NCI-H82 treated with DMSO at 0.1 percent for 48 hours (cell line): ENCODE measurements at regions not wholly inside any gene's neighbourhood (a gene's known extent, or its start where the extent isn't known, plus 50 kb on each side); places are given as distances from the start of the nearest gene placed in this dataset.
A peak's percentile ranks its signal among the peaks of the same experiment; 100 is the strongest.

Experiments
- DNase-seq: peaks from one replicate; lab custom pipeline; 2025; ENCODE audit not compliant: unreplicated experiment; lab: John Stamatoyannopoulos, UW

DNA sequence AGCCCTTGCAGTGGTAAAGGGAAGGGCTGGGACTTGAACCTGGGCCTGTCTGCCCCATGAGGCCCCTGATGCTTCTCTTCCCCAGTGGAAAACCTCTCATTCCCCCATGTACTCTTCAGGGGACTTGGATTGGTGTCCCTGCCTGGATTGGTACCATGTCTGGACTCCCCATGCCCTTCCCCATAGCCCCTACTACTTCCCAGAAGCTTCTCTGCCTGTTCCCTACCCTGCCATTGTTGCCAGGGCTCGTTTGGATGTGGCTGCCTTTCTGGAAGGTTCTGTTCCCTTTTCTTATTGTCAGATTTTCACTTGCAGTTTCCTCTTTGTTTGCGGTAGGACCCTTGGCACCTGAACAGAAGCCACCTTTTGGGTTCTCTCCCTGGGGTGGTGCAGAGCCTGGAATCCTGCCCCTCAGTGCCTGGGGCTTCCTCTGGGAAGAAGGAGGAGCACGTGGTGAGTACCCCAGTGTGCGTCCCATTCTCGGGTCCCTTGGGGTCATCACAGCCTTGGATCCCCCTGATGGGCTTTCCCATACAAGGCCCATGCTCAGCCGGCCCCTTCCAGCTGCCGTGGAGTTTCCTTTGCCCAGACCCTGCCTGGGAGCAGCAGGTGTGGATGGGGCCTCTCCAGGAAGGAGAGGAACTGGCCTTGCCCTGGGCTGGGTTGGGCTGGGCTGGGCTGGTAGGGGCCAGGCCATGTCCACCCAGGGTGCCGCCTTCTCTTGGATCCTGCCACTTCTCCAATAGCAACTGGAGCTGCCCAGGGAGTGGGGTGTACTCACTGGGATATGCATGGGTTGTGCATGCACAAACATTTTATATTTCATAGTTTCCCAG lies 281.1 kb downstream of the PTPRU start:
- DNase-seq = no peak

- no peak for DNase-seq
Observed at GRCh38 chr1:29516063-29516820, 279.9 kb downstream of the PTPRU start.

DNA sequence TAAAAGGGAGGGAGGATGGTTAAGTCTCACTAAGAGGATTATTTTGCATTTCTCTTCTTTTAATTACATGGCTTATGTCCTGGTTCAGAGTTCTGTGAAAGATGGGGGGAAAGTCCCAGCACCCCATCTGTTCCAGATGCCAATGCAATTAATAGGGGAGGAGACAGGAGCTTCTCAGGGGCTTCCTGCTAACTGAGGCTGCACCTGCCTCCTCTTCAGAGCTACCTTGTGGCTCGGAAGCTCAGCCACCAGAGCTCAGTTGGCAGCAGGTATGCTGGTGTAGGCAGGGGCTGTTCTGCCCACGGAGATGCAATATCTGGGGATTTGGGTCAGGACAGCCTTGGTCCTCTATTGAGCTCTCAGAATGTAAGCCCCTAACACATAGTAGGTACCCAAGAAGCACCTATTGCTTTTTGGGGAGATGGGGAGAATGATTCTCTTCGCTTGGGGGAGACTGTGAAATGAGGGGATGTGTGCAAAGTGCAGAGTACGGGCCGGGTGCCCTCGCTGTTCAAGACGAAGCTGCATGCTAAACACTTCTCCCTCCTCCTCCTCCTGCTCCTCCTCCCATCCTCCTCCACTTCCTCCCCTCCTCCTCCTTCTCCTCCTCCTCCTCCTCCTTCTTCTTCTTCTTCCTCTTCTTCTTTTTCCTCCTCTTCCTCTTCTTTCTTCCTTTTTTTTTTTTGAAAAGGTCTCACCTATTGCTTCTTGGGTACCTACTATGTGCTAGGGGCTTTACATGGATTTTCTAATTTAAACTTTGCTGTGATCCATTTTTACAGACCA lies 279.0 kb downstream of the PTPRU start:
- peak; percentile 94 for DNase-seq

DNA sequence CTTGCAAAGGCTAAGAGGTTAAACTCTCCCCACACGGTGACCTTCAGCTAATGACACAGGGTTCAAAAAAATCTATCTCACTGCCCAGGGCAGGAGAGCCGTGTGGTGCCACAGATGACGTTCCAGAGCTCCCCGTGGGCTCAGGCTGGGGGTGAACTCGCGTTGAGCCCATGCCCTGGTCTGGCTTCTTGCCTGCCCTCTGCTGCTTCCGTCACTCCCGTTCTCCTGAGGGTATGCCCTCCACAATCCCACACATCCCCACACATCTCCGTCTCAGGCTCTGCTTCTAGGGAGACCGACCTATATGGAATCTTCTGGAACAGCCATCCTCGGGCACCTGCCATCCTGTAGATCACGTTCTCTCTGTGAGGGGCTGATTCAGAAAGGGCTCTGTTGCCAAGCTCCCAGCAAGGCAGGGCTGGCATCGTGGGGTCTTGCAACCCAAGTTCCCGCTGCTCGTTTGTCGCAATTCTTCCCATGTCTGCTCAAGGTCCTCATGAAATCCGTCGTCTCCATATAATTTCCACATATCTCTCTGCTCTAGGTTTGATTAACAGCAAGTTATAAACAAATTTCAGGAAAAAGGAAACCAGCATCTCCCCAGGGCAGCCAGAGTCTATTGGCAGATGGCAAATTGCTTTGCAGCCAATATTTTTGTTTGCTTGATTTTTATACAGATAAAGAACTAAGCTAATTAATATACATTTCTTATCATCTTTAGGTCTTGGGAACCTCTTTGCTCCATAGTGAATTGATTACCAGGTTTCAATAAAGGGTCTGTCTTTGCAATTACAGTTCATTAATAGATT lies 278.2 kb downstream of the PTPRU start:
- no peak for DNase-seq

- peak; percentile 90 for DNase-seq
Observed at GRCh38 chr1:29513357-29513756, 277.0 kb downstream of the PTPRU start.

- no peak for DNase-seq
Observed at GRCh38 chr1:29511436-29511835, 275.1 kb downstream of the PTPRU start.

GRCh38 chr1:29508458-29509107 lies 272.3 kb downstream of the PTPRU start:
- DNase-seq = no peak

DNA sequence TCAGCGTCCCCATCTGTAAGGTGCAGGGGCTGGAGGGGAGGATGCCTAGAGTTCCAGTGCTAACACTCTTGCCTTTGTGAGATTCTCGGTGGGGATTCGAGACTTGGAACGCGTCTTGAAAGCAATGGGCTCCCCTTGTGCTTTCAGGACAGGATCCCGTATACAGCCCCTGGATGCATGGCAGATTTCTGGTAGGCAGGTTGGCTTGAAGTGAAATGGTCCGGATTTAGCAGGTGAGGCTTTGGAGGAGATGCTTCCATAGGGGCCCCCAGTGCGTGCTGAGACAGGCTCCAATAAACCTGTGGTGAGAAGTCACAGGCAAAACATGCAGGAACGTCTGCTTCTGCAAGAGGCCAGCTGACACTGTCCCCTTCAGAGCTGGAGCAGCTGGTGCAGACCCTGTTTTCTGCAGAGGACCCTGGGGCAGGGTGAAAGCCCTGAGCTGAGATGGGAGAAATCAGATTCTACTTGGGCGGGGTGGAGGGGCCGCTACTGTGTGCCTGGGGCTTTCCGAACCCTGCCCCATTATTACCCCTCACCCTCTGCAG lies 270.4 kb downstream of the PTPRU start:
- DNase-seq = no peak

DNA sequence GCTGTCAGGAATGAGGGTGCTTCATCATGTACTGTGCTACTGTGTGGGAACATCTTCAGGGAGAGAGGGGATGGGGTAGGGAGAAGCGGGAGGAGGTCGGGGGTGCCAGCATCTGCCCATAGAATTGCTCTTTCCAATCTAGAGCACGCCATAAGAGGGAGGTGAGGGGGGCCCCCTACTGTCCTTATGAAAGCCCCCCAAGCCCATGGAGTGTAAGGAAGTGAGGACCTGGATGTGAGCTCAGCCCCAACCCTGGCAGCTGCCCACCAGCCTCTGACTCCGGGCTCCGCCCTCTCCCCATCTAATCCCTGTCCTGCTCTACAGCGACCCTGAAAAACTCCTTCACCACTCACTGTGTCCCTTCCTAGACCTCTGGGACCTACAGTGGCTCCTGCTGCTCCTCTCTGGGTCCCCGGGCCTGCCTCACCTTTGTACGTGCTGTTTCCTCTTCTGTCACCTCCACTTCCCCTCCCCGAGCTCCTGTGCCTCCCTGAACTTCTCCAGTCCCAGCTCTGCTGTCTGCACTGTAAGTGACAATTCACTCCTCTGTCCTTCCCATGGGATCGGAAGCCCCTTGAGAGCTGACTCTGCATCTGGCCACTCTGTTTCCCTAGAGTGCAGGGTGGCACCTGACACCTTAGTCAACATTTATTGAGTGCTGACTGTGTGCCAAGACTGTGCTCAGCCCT lies 269.4 kb downstream of the PTPRU start:
- DNase-seq = no peak

DNA sequence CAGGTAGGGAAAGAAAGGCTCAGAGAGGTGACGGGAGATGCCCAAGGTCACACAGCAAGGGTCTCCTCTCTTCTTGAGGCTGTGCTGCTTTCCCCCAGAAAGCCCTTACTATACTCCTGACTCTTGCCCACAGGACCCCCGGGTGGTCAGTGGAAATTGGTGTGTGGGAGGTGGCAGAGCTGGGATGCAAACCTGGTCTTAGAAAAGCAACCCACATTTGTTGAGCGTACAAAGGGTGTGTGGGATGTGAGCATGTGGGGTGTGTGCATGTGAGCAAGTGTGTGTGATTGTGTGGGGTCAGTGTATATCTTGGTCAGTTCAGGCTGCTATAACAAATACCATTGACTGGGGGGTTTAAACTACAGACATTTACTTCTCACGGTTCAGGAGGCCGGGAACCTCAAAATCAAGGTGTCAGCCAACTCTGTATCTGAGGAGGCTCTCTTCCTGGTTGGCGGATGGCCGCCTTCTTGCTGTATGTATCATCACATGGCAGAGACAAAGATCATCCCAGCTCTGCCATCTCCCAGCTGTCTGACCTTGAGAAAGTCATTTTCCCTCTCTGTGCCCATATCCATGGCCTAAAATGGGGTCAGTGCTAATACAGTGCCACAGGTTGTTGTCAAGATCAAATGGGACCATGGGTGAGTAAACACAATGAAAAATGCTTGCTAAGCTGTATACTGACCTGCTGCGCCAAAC lies 268.5 kb downstream of the PTPRU start:
- DNase-seq = no peak

- DNase-seq = no peak
Observed at GRCh38 chr1:29504196-29504595, 267.9 kb downstream of the PTPRU start.

DNA sequence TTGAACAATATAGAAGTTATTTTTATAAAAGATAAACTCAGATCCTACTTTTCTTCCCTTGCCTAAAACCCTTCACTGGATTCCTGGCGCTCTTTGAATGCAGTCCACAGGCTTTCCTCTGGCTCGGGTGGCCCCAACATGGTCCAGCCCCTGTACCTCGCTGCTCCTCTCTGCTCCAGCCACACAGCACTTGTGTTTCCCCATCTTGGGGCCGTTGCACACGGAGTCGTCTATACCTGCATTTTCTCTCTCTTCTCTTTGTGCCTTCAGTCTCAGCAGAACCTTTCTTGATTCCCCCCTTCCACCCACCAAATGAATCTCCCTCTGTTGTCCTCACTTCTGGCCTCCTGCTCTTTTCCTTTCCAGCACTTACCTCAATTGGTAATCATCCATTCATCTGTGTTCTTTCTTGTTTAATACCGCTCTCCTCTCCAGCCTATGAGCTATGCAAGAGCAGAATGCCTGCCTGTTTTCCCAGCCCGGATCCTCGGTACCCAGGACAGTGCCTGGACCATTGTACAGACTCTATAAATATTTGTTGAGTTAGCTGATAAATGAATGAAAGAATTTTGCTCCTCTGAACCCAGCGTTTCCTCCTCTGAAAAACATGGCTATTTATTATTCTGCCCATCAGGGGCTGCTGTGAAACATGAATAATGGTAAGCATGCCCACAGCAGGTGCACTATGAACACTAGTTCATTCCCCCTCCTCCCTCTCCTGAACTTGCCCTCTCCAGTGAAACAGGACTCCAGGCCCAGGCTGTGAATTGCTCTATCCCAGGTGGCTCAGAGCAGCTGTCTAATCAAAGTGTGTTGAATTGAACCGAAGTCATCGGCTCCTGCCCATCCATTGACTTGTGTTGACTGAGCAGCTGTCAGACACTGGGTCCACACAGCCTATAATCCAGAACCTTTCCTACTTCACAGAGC lies 266.9 kb downstream of the PTPRU start:
- DNase-seq = no peak

DNA sequence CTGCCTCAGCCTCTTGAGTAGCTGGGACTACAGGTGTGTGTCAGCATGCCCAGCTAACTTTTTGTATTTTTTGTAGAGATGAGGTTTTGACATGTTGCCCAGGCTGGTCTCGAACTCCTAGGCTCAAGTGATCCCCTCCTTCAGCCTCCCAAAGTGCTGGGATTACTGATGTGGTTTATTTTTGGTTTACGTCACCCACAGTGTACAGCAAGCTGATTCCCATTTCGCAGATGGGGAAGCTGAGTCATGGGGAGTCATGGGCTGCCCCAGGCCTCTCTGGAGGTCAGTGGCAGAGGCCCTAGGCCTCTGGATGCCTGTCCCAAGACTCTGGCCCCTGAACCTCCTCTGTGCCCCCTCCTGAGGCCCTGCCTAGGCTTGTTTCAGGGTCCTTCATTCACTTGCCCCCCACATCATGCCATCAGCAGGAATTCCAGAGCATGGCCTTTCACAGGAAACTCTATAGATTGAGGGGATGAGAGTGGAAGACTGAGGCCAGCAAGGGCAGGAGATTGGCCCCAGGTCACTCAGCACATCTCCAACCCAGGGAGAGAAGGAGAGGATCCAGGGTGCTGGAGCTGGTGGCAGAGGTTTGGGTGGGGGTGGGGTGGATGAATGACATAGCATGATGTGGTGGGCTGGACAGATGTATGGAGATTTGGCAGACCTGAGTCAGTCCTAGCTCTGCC lies 266.0 kb downstream of the PTPRU start:
- no peak for DNase-seq

DNA sequence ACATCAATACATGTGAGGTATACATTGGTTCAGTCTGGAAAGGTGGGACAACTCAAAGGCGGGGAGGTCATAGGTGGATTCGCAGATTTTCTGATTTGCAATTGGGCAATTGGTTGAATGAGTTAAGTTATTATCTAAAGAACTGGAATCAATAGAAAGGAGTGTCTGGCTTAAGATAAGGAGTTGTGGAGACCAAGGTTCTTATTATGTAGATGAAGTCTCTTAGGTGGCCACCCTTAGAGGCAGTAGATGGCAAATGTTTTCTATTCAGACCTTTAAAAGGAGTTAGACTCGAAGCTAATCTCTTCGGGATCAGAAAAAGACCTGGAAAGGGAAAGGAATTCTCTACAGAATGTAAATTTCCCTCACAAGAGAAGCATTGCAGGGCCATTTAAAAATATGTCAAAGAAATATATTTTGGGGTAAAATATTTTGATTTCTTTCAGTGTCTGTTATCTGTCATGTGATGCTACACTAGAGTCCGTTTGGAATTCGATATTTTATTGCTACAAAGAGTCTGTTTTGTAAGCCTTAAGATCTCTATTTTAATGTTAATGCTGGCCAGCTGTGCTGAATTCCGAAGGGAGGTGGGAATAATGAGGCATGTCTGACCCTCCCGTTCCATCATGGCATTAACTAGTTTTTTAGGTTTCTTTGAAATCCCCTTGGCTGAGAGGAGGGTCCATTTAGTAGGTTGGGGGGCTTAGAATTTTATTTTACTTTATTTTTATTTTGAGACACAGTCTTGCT lies 265.1 kb downstream of the PTPRU start:
- DNase-seq = no peak

GRCh38 chr1:29500651-29501050 lies 264.3 kb downstream of the PTPRU start:
- DNase-seq = no peak

DNA sequence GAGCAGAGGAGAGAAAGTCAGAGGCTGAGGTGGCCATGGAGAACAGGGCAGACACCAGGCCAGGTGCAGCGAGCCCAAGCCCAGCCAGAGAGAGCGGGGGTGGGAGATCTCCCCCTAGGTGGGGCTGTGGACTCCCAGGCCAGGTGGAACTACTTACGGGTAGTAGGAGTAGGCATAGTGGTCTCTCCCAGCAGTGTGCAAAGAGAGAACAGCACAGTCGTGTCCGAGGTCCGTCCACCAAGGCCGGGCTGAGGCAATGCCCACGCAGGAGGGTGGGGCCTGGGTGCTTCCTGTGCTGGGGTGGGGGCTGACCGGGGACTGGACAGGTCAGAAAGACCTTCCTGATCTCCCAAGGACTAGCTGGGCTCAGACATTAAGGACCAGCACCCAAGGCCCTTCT lies 263.7 kb downstream of the PTPRU start:
- DNase-seq = no peak
